ENCODE measurements at regions not wholly inside any gene's neighbourhood (a gene's known extent, or its start where the extent isn't known, plus 50 kb on each side); places are given as distances from the start of the nearest gene placed in this dataset.

DNA sequence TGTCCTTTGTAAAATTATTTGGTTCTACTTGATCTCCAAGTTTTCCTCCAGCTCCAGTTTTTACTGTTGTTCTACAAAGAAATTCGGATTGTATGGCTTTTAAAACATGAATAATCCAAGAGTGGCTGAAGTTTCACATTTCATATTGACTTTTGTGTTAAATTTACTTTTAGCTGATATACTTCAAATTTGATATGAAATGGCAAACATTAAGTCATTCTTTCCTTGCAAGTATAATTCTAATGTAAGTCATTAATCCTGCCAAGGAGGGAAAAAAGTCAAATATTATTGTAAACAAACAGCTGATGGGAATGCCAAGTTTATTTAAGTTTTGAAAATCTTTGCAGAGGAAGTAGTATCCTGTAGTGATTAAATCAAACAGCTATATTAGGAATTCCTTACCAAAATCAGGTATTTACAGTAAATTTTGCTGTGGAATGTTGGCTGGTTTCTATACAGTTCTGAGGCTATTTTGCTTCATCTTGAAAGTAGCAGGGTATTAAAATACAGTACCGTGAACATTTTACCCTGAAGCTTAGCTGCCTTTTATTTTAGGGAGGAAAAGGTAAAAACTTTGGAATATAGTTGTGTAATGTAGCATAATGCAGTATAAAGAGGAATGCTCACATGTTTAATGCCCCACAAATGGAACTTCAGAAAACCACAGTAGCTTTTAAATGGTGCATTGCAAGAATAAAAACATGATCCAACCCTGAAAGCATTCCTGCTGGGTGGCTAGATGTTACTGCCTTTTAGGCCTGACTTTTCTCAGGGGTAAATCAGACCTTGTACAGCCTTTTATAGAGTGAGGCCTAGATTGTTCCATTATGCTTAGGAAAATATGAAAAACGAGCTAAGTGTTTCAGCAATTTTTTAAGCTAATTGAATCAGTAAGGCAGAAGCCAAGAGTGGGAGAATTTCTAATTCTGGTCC is 62.7 kb upstream of the NT5C1B start:
- no peak for DNase-seq (ENCODE audit: low spot score)

DNA sequence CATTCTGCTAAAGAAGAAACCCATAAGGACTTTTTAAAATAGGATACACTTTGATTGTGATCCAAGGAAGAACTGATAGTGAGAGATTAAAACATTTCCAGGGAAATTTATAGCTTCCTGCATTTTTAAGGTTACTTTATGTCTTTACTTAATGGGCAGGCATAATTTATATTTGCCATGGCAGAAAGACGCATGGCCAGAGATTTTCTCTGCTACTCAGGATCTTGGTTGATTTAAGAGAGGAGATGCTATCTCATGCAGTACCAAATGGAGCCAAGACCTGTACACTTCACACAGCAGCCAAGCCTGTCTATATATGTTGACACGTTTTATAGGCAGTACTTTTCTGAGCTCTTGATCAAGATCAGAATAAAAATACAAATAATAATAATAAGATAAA is 60.9 kb upstream of the NT5C1B start:
- DNase-seq (ENCODE audit: low spot score) = no peak

DNA sequence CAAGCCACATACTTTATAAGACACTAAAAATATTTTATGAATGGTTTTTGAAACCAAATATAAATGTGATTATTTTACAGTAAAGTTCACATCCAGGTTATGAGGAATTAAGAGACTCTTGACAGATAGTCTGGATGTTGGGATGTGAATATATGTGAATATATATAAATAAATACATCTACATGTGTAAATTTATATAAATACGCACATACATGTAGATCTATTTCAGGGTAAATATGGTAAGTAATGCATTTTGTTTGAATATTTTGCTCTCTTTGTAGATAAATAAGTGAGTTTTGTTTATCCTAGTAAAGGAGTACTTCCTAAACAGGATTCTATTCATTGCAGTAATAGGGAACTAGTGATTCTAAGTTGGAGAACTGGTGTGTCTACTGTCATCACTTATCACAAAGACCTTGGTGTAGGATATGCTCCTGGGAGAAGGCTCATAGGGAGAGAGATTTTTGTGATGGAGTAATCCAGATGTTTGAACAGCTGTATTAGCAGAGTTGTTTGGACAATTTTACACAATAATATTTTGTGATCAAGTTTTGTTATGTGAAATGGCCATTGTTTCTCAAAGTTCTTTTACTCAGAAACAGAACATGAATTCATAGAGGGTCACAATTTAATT is 60.2 kb upstream of the NT5C1B start:
- DNase-seq (ENCODE audit: low spot score) = no peak

DNA sequence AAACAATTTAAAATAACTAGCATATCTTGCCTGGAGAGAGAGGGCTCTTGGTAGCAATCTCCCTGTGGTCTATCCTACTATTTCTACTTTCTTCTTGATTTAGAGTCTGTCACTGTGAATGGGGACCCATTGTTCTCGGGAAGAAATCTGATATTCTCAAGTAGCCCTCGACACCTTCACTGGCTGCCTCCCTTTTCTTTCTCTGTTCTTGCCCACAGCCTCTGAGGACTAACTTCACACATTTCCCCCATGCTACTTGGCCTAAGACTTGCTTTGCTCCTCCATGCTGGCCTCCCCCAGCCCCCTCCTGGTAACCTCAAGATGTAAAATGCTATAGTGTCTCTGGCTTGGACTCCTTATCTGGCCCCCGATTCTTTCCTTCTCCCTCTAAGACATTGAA is 58.8 kb upstream of the NT5C1B start:
- no peak for DNase-seq (ENCODE audit: low spot score)

DNA sequence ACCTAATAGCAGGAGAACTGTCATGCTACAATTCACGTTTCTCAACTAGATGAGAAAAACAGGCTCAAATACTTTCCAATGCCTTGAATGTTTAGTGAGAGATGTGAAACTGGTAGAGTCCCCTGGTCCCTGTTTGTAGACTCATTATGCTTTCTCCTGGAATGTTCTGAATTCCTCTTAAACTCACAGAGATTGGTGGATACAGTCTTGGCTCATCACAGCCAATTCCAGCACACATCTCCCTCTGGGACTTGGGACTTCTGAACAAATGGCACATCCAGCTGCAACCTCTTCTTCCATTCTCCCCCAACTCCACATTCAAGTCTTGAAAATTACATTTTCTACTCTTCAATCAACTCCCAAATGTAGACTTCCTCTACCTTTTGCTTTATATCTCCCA is 58.4 kb upstream of the NT5C1B start:
- DNase-seq (ENCODE audit: low spot score) = no peak

DNA sequence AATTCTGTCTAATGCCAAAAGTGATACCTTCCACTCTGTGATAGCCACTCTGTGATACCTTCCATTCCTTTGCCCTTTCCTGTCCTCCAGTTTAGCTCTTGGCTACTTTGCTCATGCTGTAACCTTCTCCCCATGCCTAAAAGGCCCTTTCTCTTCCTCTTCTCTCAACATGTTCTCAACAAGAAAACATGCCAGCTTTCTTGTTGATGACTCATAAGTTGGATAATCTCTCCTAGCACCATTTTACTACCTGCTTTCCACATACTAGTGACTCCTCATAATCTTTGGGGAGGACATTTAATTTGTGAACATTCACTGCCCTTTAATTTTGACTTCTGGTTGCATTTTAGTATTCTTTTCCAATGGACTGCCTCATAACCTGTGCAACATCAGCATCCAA is 55.9 kb upstream of the NT5C1B start:
- DNase-seq (ENCODE audit: low spot score) = no peak

DNA sequence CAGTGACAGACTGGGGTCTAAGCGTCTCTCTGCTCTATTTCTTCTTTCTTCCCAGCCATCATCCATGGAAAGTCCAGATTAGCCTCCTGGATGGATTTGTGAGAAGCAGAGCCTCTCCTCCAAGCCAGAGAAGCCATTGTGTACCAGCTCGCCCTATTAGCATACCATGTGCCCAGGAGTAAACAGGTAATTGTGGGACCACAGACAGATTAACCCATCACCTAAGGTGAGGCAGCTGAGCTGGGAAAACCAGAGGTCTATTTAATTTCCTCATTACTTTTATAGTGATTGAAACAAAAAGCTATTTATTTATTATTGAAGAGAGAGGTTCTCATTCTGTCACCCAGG is 54.7 kb upstream of the NT5C1B start:
- DNase-seq (ENCODE audit: low spot score) = no peak

DNA sequence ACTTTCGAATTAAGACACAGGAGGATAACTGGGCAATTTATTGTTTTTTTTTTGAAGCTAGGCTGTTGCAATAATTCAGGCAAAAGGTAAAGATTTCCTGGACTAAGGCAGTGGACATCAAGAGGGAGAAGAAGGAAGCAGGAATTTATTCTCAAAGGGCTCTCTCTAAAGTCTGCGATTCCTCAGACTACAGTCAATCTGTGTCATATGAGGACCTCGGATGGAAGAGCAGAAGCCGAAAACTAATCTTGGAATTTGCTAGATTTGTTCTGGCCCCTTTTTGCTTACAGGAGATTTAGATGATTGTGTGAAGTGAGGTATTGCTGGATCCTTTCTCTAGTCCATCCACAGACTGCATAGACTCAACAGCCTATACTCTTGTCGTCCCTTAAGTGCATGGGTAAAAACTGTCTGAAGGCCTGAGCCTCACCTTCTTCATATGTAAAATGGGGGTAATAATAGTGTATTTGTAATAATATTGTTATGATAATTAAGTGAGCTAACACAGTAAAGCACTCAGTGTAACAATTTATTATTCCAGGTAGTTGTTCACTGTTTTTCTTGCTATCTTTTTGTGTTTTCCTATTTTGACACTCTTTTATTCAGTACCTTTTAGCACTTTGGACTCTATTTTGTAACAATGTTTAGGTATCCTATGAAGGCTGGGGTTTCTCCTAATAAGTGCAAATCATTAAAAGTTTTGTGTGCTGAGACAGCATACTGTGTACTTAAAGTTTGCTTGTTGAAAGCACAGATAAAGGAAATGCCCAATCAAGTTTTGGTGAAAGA is 54.2 kb upstream of the NT5C1B start:
- no peak for DNase-seq (ENCODE audit: low spot score)

DNA sequence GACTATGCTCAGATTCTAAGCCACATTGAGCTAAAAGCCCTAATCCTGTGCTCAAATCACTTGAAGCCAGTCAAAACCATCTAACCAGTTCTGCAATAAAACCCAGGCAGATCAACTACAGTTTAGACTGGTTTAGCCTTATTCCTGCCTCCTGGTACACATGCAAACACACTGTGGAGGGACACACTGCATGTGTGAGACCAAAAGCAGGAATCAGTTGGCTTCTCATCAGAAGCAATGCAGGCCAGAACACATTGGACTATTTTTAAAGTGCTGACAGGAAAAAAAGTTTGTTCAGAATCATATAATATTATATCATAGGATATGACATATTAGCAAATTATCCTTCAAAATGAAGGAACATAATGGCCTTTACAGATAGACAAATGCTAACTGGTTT is 52.5 kb upstream of the NT5C1B start:
- DNase-seq (ENCODE audit: low spot score) = no peak

DNA sequence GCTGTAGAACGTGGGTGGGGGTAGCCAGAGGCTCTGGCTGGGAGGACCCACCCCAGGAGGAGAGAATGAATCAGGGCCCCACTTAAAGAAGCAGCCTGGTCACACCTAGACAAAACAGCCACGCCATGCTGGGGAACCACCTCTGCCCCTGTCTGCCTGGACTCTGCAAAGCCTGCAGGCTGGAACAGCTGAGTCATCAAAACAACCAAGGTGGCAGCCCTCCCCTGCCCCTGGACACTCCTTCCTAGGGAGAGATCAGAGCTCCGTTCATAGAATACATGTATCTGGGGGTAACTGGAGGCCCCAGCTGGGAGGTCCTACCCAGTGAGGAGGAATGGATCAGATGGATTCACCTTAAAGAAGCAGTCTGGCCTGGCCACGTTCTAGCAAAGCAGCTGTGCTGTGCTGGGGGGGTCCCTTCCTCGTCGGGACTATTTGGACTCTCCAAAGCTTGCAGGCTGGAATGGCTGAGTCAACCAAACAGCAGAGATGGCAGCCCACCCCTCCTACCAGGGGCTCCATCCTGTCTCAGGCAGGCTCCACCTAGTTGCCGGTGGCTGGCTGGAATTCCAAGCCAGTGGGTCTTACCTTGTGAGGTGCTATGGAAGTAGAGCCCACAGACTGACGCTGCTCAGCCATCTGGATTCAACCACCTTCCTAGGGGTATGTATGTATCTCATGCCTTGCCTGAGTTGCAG is 50.5 kb upstream of the NT5C1B start:
- no peak for DNase-seq (ENCODE audit: low spot score)
